Hepatocyte (in vitro differentiated cells): ENCODE measurements at regions not wholly inside any gene's neighbourhood (a gene's known extent, or its start where the extent isn't known, plus 50 kb on each side); places are given as distances from the start of the nearest gene placed in this dataset.

ENCODE experiments used
- CTCF ChIP-seq: fragments of 200-600 bp; sonication (generic); IDR thresholded peaks from 2 replicates; pipeline ENCODE4 v1.5.1; 2016; ENCODE audit warnings: antibody characterized with exemption, mild to moderate bottlenecking; ENCODE audit not compliant: poor library complexity
- EZH2 ChIP-seq: fragments of 200-600 bp; sonication (generic); IDR thresholded peaks from 2 replicates; pipeline ENCODE4 v1.6.1; 2016; ENCODE audit warnings: antibody characterized with exemption, mild to moderate bottlenecking, borderline replicate concordance
- EZH2phosphoT487 ChIP-seq: fragments of 200-600 bp; sonication (generic); IDR thresholded peaks from one replicate; pipeline ENCODE4 v1.6.1; 2018; ENCODE audit warnings: antibody characterized with exemption, mild to moderate bottlenecking, low read depth, moderate library complexity; ENCODE audit not compliant: unreplicated experiment, severe bottlenecking

GRCh38 chr11:36929401-36929800 lies 331.4 kb upstream of the RAG2 start:
- TF ChIP-seq CTCF: no peak
- TF ChIP-seq EZH2: no peak
- TF ChIP-seq EZH2phosphoT487: no peak
